ENCODE measurements at regions not wholly inside any gene's neighbourhood (a gene's known extent, or its start where the extent isn't known, plus 50 kb on each side); places are given as distances from the start of the nearest gene placed in this dataset.

DNA sequence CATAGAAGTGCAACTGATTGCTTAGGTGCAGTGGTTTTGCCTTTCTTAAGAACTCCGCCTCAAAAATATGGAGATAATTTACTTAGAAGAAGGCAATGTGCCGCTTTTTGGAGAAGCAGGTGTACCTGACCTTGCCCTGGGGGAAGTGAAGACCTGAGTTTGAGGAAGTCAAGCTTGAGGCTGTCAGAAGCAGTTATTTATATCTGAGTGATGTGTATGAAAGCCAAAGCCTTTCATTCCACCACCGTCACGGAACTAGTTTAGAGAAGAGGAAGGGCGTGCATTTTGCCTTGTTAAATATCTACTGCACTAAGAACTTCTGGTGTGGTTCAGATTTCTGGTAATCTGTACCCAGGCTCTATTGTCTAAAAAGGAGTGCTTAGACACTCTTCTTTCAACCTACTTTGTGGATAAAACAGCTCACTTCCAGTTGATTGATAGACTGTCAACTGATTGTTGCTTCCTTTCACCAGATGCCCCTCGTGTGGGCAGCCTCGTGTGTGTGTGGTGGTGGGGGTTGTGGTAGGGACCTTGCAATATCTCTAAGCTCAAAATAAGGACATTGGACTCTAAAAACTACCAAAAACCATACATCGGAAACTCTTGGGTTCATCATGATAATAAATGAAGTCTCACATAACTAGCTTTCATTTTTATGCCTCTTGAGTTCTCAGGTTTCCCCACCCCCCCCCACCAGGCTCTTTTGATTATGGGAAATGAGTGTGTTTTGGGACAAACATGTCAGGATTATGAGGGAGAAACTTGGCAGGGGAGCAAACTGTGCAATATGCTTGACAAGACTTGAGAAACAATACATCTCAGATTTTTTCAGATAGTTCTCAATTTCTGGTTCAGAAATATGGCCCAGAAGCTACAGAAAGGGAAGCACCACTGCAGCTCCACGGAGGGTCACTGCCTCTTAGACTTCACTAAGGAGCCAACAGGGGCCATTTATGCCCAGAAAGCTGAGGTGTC, 78.6 kb downstream of the ARF6 start:
- DNase-seq: no peak

DNA sequence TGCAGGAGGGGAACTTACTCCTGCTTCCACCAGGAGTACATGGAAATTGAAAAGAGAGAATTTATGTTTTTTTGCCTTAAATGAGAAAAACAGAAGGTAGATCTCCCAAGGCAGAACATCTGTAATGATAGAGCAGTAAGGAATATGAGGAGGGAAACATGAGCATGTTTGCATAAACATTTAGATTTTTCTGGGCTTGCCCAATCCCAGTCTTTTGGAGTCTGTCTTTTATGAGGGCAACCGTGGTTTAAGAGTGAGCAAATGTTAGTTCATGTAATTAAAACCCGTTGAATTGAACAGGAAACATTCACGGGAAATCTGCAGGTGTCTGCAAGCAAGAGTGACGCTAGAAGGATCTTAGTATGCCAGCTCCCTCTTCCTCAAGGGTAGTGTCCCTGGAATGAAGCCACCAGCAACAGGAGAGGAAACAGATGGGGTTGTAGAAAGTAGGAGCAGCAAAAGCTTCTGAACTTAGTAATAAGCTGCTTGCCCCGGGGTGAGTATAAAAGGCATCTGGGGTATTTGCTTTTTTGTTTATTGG, 79.3 kb downstream of the ARF6 start:
- DNase-seq: peak; percentile 64

DNA sequence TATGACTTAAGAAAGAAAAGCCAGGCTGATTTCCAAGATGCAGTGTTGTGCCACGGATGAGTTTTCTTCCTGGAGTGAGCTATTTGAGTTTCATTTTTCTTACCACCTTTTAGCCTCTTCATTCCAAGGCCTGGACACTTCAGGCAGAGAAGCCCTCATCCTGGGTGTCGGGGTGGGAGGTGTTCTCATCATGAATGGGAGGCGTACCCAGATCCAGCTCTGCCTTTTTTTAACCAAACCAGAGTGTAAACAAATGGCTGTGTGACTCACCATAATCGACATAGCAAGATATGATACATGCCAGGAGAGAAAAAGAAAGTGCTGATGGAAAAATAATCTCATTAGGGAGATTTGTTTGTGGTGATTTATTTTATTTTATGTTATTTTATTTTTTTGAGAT, 79.9 kb downstream of the ARF6 start:
- DNase-seq: peak; percentile 64

DNA sequence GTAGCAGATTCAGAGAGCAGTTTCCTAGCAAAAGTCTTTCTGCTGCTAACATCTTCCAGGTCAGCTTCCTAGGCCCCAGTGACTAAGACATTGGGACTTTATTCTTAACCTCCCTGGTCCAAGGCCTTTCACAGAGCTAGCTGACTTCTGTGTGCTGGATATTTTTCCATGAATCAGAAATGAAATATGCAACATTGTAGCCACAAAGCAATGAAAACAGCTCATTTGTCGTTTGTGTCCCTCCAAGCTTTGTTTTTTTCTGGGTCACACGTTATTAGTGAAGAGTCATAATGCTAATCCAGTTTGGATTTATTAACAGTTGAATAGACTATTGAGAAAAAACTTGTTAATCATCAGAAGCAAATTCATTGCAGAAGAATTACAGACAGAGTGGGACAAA, 82.4 kb downstream of the ARF6 start:
- no peak for DNase-seq

DNA sequence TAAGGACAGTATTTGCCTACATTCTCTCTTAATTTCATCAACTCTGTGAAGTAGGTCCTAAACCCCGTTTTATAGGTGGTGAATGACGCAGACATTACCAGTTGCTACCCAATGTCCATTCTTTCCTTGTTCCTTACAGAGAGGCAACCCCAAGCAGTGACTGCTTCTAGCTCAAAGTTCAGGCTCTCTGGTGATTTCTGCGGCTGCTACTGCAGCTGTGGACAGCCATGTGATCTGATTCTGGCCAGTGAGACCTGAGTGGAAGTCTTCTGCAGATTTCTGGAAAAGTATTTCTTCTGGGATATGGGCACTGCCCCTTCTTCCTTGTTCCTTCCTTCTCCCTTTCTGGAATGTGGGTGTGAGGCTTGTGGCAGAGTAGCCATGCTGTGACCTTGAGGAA, 82.9 kb downstream of the ARF6 start:
- DNase-seq: no peak

DNA sequence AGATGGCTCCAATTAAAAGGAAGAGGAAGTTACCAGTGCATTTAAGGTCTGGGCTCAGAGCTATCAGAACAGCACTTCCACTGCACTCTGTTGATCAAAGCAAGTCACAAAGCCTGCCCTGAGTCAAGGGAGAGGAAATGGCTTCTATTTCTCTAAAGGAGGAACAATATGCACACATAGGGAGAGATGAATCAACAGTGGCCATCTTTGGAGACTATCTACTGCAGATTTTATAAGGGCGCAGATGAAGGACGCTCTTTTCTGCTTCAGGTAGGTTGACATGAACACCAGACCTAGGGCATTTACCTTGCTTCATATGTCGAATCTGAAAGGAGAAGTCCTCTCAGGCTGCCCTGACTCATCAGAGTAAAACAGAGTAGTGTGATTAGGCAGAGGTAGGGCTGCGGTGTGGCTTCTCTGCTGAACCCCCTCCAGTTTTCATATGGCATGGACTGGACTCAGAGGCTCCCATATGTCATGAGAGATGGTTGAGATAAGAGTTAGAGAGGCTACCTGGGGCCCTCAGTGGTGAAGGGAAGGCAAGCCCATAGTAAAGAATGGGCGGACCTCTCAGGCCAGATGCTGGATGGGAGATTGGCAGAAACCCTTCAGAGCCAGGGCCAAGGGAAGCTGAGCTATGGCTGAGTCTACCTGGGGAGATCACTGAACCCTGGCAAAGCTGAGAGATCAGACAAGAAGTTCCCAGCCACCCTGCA, 84.4 kb downstream of the ARF6 start:
- DNase-seq: no peak

DNA sequence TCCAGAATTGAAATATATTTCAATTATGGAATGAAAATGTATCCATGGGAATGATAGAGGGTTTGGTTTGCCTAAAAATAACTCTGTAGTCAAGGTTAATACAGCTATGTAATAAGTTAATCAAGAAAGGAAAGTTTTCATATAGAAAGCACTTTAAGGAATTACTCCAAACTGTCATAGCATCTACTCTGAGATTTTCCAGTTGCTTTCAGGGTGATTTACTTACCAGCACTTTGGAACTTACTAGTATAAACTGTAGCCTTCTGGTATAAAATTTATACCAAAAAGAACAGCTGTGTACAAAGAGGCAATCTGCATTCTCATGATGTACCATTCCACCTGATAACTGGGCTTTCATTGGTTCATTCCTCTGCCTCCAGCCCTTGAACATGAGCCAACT, 87.1 kb downstream of the ARF6 start:
- DNase-seq: no peak

DNA sequence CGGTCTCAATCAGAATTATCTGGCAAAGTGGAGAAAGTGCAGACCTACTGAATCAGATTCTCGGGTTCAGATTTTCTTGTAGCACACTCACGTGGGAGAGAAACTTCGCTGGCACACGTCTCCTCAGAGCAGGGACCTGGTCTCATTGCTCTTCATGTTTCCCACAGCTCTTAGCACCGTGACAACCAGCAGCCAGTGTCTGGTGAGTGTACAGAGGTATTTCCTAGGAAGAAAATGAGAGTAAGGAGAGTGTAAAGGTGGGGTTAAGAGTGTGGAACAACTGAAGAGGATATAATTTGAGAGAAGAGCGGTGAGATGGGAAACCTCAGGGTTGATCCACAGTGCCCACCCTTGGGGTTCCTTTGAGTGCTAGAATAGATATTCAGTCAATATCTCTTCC, 89.2 kb downstream of the ARF6 start:
- no peak for DNase-seq

DNA sequence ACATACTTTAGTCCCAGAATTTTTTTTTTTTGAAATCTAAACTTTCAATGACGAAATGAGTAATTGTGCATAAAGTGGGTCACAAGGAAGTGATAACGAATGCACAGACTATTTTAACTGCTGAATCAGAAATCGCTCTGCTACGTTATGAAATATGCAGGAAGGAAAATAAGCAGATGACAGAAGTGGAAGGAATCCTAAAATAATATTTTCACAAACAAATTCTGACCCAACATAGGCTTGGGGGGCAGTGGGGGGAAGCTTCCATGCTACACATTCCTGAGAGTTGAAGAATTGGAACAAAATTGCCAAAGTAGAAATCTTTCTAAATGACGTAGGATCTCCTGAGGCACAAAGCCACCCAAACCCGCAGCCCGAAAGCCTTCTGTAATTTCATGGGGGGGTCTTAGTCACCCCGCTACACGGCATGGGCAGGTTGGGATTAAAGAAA, 89.6 kb downstream of the ARF6 start:
- DNase-seq: no peak

DNA sequence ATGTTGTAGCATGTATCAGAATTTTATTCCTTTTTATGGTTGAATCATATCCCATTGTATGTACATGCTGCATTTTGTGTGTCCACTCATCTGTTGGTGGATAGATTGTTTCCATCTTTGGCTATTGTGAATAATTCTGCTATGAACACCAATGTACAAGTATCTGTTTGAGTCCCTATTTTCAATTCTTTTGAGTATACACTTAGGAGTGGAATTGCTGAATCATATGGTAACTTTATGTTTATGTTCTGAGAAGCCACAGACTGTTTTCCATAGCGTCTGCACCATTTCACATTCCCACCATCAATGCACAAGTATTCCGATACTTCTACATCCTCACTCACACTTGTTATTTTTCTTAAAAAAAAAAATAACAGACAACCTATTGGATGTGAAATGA, 91.5 kb downstream of the ARF6 start:
- DNase-seq: no peak

DNA sequence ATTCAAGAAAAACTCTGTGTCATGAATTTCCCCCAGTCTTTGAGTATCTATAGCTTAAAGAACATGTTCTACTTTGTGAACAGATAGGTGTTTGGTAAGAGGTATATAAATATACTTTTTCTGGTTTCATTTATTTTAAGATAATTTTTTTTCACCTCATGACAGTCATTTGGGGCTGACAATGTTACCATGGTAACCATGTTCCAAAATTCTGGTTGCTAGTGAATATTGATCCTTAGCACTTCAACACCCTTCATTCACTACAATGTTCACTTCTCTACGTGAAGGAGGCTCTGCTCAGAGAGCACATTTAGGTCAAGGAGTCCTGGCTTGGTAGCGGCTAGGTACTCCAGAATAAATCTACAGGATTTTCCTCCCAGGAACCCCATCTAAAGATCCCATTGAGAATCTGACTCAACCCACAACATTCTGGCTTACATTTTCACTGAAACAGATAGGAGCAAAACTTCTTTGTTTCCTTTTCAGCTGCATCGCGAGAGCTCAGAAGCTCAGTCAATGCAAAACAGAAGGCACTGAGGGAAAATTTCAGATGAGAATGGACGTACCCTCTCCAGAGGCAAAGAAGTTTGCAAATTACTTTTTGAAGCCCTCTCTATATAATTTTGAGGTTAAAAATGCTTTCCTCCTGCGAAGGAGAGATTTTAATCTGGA, 93.6 kb downstream of the ARF6 start:
- no peak for DNase-seq

DNA sequence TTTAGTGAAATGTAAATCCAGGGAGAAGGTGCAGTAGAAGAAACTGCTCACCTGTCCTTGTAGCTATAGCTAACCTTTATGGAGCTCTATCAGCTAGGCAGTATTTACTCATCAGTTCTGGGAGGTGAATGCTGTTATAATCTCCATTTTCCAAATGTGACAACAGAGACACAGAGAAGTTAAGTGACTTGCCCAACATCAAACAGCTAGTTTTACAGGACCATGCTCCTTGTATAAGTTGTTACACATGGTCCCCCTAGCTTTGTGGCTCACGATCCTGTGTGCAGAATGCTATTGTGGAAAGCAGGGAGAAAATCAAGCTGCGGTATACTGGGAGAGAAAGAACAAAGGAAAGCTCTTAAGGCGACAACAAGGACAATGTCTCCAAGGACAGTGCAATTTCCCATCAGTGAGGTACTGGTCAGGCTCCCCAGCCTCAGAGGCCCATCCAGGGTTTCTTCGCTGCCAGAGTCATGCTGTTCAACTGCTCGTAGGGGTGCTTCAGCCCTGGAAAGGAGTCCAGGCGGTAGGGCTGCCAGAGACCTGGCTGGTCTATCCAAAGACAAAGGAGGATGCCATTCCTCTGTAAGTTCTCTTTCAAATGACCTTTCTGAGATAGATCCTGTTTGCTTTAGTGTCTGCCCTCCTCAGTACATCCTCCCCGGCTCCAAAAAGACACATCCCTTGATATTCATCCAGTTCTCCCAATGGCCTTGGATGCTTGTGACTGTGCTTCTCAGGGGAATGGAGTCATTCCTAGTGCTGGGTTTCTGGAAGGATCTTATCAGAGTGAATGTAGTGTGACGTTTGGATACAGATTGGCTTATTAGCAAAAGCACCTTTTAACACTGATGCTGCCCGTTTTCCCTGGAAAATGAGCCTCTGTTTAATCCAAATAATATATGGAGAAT, 95.5 kb downstream of the ARF6 start:
- DNase-seq: no peak

DNA sequence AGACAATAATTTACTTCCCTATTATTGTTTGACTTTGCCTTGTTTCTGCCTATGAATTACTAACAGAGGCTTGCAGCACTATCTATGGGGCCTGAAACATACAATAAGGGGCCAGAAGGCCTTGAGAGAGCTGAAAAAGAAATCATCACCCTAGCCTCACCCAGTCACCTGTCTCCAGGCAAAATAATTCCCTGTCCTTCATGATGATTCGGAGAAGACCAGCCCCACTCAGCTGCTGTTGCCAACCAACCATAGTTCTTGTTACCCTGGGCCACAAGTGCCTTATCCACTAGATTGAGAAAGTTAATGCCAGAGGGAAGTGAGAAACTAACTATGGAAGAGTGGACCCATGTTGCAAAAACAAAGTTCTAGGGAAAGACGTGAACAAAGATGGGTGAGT, 97.1 kb downstream of the ARF6 start:
- no peak for DNase-seq

DNA sequence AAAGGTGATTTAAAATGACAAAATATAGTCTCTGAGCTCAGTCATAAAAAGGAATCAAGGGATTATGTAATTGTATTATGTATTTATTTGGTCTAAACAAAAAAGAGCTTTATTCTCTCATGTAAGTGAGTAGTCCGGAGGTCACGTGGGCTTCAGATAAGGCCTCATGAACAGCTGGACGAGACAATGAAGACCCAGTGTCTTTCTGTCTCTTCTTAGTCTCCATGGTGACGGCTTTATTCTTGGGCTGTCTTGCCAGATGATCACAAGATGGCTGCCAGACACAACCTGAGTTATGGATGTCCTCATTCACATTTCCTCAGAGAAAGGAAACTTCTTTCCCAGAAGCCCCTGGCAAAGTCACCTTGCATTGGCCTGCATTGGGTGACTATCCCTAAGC, 98.6 kb downstream of the ARF6 start:
- no peak for DNase-seq

DNA sequence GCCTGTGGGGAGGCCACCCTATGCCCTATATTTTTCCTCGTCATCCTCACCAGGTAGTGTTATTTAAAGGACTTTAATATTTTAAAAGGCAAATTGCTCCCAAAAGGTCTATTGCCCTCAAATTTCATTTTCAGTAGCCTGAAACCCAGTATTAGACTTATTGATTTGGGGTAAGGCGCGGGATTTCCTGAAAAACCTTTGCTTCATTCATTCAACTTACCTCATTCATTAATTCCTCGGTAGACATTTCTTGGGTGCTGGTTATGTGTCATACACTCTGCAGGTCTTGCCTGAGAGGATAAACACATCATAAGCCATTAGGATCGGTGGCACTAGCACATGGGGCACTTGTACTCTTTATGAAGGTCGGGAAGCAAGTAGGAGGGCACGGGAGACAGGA, 99.2 kb downstream of the ARF6 start:
- no peak for DNase-seq

DNA sequence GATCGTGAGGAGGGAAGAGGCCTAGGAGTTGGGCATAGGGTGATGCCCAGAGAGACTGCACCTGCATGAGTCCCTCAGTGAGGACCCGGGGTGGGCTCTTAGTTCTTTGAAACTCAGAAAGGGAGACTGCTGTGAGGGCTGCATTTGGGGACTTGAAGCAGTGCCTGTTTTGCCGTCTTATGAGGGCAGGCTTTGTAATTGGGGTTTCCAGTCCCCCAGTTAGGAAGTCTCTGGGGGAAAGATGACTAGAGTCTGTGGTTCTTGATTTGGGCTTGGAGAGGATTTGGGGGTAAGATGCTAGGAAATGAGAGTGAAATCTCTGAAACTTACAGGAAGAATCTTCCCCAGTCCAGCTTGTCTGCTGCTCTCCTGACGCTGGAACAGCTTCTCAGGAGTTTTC, 99.6 kb downstream of the ARF6 start:
- no peak for DNase-seq

DNA sequence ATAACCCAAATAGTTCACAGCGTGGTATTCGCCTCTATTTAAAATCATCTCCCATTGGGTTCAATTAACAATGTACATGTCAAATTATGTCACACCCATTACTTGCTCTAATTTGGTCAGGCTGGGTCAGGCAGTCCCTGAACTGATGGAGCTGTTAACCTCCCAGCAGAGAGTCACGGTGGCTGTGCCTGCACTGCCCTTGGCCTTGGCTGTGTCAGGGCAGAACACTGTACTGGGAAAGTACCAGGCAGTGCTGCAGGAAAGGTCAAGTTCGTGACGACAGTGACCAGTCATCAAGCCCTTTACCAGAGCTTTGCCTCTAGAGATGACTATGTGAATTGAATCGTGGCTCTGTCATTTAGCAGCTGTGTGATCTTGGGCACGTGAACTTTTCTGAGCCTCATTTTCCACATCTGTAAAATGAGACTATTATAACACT, 100.0 kb downstream of the ARF6 start:
- no peak for DNase-seq

DNA sequence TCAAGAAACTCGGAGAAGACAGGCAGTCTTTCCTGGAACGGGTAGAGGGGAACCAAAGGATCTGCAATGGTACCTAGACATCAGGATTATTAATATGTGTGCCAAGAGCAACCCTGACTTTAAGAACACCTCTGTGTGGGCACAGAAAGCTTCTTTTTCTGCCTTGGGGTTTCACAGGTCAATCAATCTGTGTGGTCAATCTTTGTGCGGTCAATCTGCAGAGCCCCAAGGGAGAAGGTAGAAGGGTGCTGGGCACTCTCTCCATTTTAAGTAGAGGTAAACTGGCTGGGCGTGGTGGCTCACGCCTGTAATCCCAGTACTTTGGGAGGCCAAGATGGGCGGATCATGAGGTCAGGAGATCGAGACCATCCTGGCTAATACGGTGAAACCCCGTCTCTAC, 100.7 kb downstream of the ARF6 start:
- DNase-seq: no peak

DNA sequence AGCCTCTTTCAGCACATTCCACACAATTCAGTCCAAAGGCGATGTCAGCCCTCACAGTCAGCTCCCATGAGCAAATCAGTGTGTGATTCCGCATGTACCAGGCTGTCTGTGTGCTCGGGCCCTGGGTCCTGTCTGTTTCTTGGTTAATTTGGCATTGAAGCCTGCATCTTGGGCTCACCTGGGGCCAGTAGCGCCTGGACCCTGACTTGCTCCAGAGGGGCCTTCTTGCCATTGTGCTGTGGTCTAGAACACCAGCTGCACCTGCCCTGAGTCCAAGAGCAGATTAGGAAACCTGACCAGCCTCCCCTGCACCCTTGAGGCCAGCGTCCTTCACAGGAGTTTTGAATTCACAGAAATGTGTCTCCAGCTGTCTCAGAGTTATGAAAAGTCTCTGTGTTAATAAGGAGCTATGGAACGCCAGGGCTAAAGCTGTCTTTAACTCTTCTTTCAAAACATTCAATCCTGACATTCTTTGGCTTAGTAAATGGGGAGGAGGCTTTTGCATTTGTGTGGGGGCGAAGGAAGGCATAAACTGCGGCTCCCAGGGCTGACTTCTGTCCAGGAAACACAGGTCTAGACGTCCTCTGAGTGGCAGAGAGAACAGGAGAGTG, 102.2 kb downstream of the ARF6 start:
- no peak for DNase-seq

DNA sequence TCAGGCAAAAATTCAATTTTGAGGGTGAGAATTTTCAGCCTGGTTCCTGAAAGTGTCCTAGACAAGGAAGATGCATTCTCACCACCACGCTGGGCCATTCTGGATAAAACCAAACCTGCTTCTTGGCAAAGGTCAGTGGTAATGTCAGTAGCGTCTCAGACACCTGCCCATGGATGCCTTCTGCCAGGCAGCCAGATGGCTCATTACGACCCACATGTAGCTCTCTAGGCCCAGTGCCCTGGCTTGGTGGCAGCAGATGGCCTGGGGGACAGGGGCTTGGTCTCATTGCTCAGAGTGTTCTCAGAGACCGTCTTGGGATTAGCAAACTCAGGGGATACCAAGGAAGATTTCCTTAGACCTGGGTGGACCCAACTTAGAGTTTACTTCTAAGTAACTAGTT, 105.1 kb downstream of the ARF6 start:
- DNase-seq: no peak

DNA sequence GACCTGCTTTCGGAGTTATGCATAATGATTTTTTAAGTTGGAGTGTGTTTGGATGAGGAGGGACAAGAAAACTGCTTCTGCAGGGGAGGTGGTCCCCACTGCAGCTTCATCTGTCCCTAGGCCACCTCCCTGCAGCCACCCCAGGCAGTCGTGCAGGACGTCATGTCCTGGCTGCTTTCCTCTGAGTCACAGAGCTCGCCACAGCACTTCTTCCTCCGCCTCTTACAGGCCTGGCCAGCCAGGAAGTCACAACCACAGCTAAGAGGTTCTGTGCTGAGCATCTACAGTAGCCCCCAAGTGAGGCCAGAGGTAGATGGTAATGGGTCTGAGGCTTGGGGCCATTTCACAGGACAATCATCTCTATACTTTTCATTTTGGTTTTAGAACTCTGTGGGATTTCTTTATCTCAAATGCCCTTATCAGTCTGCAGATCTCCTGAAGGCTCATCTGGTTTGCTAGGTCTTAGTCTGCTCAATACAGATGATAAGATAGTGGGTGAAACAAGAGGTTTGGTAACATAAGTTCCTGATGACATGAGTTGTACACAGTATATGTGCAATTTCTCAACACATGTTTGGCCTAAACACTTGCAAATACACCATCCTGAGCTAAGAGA, 106.4 kb downstream of the ARF6 start:
- DNase-seq: no peak

Data from NCI-H510A treated with DMSO at 0.1 percent for 48 hours (cell line).